ENCODE measurements at regions not wholly inside any gene's neighbourhood (a gene's known extent, or its start where the extent isn't known, plus 50 kb on each side); places are given as distances from the start of the nearest gene placed in this dataset.

- Histone ChIP-seq H2BK12ac (ENCODE audit: low read depth, low read length) (no peak overlapping the region), H2AK5ac (ENCODE audit: low read depth, low read length) (no peak overlapping the region), H3K36me3 (ENCODE audit: control insufficient read depth in 2 of 4, insufficient read depth in 4 of 4, low read length in 3 of 4) (no peaks in the 10 kb centered on the region), H3K27me3 (replicated peaks in 1 of 4; ENCODE audit: control insufficient read depth in 3 of 4, extremely low read depth in 1 of 4, insufficient read depth in 3 of 4, low read length in 3 of 4) (no peaks in the 10 kb centered on the region), H3K18ac (ENCODE audit: extremely low read depth, low read length) (no peak overlapping the region), H3K27ac (ENCODE audit: low read depth, low read length) (no peak overlapping the region), H4K8ac (ENCODE audit: extremely low read depth, insufficient read depth, low read length) (no peak overlapping the region), H3K4me1 (replicated peaks in 1 of 4; ENCODE audit: control insufficient read depth in 3 of 4, insufficient read depth in 4 of 4, low read length in 3 of 4) (peaks cover 0 to 17% (median 3%) of the 10 kb centered on the region in 4 experiments; a peak in 5 of 7 replicates), H3K4me2 (ENCODE audit: insufficient read depth in 1 of 2, low read depth in 2 of 2, low read length in 2 of 2) (no peak overlapping the region), H3K79me2 (ENCODE audit: control insufficient read depth in 1 of 2, insufficient read depth in 2 of 2, low read length in 2 of 2) (no peaks in the 10 kb centered on the region), H3K4me3 (ENCODE audit: extremely low read depth in 1 of 4, insufficient read depth in 2 of 4, low read depth in 3 of 4, low read length in 4 of 4) (no peak overlapping the region), H3K56ac (replicated peaks; ENCODE audit: insufficient read length, low read depth, low read length) (no peak overlapping the region), H3K9me3 (ENCODE audit: insufficient read depth in 2 of 2, low read depth in 1 of 2, low read length in 1 of 2) (no peaks in the 10 kb centered on the region), H3K79me1 (ENCODE audit: low read depth, low read length) (no peaks in the 10 kb centered on the region), H4K5ac (ENCODE audit: insufficient read length, low read depth, low read length) (no peak overlapping the region), H3K4ac (replicated peaks; ENCODE audit: insufficient read length, low read depth, low read length) (no peak overlapping the region), H3K23me2 (ENCODE audit: low read depth, low read length) (no peaks in the 10 kb centered on the region), H2BK20ac (ENCODE audit: low read length) (no peak overlapping the region), H2AFZ (ENCODE audit: low read length) (no peak overlapping the region), H3K23ac (ENCODE audit: insufficient read length) (no peak overlapping the region), H4K91ac (replicated peaks; ENCODE audit: insufficient read length, low read length) (no peak overlapping the region), H3K9ac (replicated peaks in 1 of 4; ENCODE audit: extremely low read depth in 1 of 4, low read depth in 3 of 4, low read length in 3 of 4) (no peak overlapping the region), H3K14ac (ENCODE audit: insufficient read length) (no peak overlapping the region), H2BK120ac (replicated peaks; ENCODE audit: low read depth, low read length) (no peak overlapping the region), H2BK5ac (ENCODE audit: low read depth, low read length) (no peak overlapping the region), H4K20me1 (replicated peaks in 1 of 2; ENCODE audit: control insufficient read depth in 1 of 2, insufficient read depth in 2 of 2, low read length in 2 of 2) (no peaks in the 10 kb centered on the region), H2BK15ac (ENCODE audit: low read length) (no peak overlapping the region)
- ChIA-PET POLR2A (ENCODE audit: partially characterized antibody) (no interaction called here), CTCF (ENCODE audit: partially characterized antibody) (no interaction called here)
- FAIRE-seq (no peak), DNase-seq (ENCODE audit: low read depth in 1 of 2, low spot score in 2 of 2) (no peak)
- 84% methylated on average over 4 of the region's 4 CpGs; no CpG with 5 or more reads in 1 of the 2 experiments for WGBS, 2 experiments (ENCODE audit: extremely low coverage in 1 of 2, insufficient coverage in 1 of 2, insufficient read length in 1 of 2, insufficient replicate concordance in 2 of 2, low coverage in 1 of 2, low lambda C conversion rate in 2 of 2, missing lambda C conversion rate in 1 of 2)
- TF ChIP-seq CREB1 (IDR thresholded peaks at IDR 0.05) (no peak), TAF1 (IDR thresholded peaks at IDR 0.05; ENCODE audit: low read depth, low read length) (no peak), RBBP5 (IDR thresholded peaks at IDR 0.05; ENCODE audit: borderline replicate concordance, low read depth, low read length) (no peak), BACH1 (IDR thresholded peaks at IDR 0.05; ENCODE audit: low read length) (no peak)
Measured at GRCh38 chr15:29418178-29418577, 148.6 kb upstream of the NSMCE3 start.

Measured in H1 (cell line).